ENCODE measurements at regions not wholly inside any gene's neighbourhood (a gene's known extent, or its start where the extent isn't known, plus 50 kb on each side); places are given as distances from the start of the nearest gene placed in this dataset.

GRCh38 chr3:18246336-18247060 is 178.6 kb downstream of the SATB1 start:
- no peak for TF ChIP-seq CTCF (IDR thresholded peaks at IDR 0.05; ENCODE audit: borderline replicate concordance)
- Histone ChIP-seq H3K9me3 (replicated peaks) (no peaks in the 10 kb centered on the region), H3K36me3 (no peaks in the 10 kb centered on the region), H3K27me3 (ENCODE audit: low read depth) (no peaks in the 10 kb centered on the region), H3K4me1 (no peaks in the 10 kb centered on the region), H3K27ac (replicated peaks) (no peak overlapping the region), H3K4me3 (no peak overlapping the region)
- intact Hi-C loops (cut with micrococcal nuclease), result no loop called here
- DNase-seq, result no peak

DNA sequence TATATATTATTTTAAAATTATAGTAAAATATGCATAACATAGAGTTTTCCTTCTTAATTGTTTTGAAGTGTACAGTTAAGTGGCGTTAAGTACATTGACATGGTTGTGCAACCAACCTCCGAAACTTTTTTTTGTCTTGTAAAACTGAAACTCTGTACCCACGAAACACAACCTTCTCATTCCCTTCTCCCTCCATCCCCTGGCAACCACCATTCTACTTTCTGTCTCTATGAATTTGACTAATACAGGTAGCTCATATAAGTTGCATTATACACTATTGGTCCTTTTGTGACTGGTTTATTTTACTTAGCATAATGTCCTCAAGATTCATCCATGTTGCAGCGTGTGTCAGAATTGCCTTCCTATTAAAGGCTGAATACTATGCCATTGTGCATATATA is 179.4 kb downstream of the SATB1 start:
- Histone ChIP-seq H3K4me1 (no peaks in the 10 kb centered on the region), H3K27me3 (ENCODE audit: low read depth) (no peaks in the 10 kb centered on the region), H3K9me3 (replicated peaks) (no peaks in the 10 kb centered on the region), H3K27ac (replicated peaks) (no peak overlapping the region), H3K36me3 (no peaks in the 10 kb centered on the region), H3K4me3 (no peak overlapping the region)
- TF ChIP-seq CTCF (IDR thresholded peaks at IDR 0.05; ENCODE audit: borderline replicate concordance), result no peak
- DNase-seq, result no peak
- intact Hi-C loops (cut with micrococcal nuclease), result no loop called here

DNA sequence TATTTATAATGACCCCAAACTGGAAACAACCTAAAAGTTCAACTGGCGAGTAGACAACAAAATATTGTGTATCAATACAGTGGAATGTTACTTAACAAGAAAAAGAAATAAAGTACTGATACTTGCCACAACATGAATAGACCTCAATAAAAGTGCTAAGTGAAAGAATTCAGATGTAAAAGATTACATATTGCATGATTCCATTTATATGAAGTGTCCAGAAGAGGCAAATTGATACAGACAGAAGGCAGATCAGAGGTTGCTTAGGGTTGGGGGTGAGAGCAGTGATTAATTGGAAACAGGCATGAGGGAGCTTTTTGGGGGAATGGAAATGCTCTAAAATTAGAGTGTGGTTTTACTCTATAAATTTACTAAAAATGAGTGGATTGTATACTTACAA is 183.3 kb downstream of the SATB1 start:
- no peak overlapping the region for H3K4me3 ChIP-seq
- H3K9me3 ChIP-seq (replicated peaks), result no peaks in the 10 kb centered on the region
- H3K27ac ChIP-seq (replicated peaks), result no peak overlapping the region
- no peaks in the 10 kb centered on the region for H3K4me1 ChIP-seq
- no peaks in the 10 kb centered on the region for H3K27me3 ChIP-seq (ENCODE audit: low read depth)
- intact Hi-C loops (cut with micrococcal nuclease), result no loop called here
- no peak for DNase-seq
- no peaks in the 10 kb centered on the region for H3K36me3 ChIP-seq
- TF ChIP-seq CTCF (IDR thresholded peaks at IDR 0.05; ENCODE audit: borderline replicate concordance), result no peak

DNA sequence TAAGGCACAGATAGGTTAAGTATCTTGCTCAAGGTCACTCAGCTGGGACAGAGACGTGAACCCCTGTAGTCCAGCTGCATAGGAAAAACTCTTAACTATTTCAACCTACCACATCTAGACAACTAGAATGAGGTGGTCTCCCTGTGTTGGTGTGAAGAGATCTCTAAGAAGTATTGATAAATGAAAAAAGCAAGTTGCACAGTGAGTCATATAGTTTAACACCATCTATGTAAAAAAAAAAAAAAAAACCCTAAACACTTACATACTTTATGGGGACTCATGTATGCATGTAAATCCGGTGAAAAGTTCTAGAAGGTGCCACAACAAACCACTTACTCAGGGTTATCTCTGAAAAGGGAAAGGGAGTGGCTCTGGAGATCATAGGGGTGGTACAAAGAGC is 185.5 kb downstream of the SATB1 start:
- DNase-seq, result no peak
- intact Hi-C loops (cut with micrococcal nuclease), result no loop called here
- Histone ChIP-seq H3K36me3 (no peaks in the 10 kb centered on the region), H3K9me3 (replicated peaks) (no peaks in the 10 kb centered on the region), H3K4me3 (no peak overlapping the region), H3K27ac (replicated peaks) (no peak overlapping the region), H3K4me1 (peaks cover 6% of the 10 kb centered on the region), H3K27me3 (ENCODE audit: low read depth) (no peaks in the 10 kb centered on the region)
- no peak for TF ChIP-seq CTCF (IDR thresholded peaks at IDR 0.05; ENCODE audit: borderline replicate concordance)

DNA sequence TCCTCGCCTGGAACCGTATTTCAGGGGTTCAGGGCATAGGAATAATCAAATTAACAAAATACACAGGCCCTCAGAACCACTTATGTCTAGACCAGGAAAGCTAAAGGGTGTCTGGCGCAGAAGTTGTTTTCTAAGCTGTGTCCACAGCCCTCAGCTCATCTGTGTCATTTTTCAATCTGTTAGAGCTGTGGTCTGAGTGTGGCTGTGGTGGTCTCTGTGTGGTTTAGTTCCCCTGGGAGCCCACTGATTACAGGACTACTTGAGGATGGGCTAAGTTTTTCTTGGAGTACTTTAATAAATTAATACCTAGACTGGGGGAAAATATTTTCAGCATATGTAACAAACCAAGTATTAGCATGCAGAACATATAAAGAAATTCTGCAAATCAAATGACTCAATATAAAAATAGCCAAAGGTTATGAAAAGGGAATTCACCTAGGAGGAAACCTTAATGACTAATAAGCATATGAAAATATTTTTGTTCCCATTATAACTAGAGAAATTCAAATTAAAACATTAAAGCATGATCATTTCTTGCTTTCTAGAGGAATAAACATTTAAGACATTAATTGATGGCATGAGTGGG is 186.3 kb downstream of the SATB1 start:
- Histone ChIP-seq H3K9me3 (replicated peaks) (no peaks in the 10 kb centered on the region), H3K4me3 (no peak overlapping the region), H3K36me3 (no peaks in the 10 kb centered on the region), H3K4me1 (peaks cover 9% of the 10 kb centered on the region), H3K27me3 (ENCODE audit: low read depth) (no peaks in the 10 kb centered on the region), H3K27ac (replicated peaks) (no peak overlapping the region)
- intact Hi-C loops (cut with micrococcal nuclease), result no loop called here
- no peak for TF ChIP-seq CTCF (IDR thresholded peaks at IDR 0.05; ENCODE audit: borderline replicate concordance)
- DNase-seq, result no peak
